Gastroesophageal sphincter (tissue), 4 donors: ENCODE measurements at regions not wholly inside any gene's neighbourhood (a gene's known extent, or its start where the extent isn't known, plus 50 kb on each side); places are given as distances from the start of the nearest gene placed in this dataset.

Experiments used
- ATAC-seq: fragments of 150-250 bp; one replicate; pipeline ENCODE4 v1.9.1; 2016; ENCODE audit warnings: mild to moderate bottlenecking, moderate library complexity
- H3K27ac ChIP-seq, 4 donors: fragments of 200-600 bp; sonication (generic) in 3 of 4; 1 replicate in 3 of 4; 2 replicates in 1 of 4; pipeline ENCODE4 v1.5.1; 2016 to 2019
- H3K27me3 ChIP-seq: fragments of 200-600 bp; sonication (generic); one replicate; pipeline ENCODE4 v1.5.1; 2019
- H3K36me3 ChIP-seq, 2 donors: fragments of 200-600 bp; sonication (generic); one replicate each; pipeline ENCODE4 v1.5.1; 2019; ENCODE audit warnings: control low read depth in 1 of 2
- H3K4me1 ChIP-seq, 3 donors: fragments of 200-600 bp; sonication (generic); 1 replicate in 2 of 3; 2 replicates in 1 of 3; pipeline ENCODE4 v1.5.1; 2016 to 2019; ENCODE audit warnings: control low read depth in 2 of 3
- H3K4me3 ChIP-seq, 2 donors: fragments of 200-600 bp; sonication (generic); one replicate each; pipeline ENCODE4 v1.5.1; 2019; ENCODE audit warnings: mild to moderate bottlenecking in 1 of 2, moderate library complexity in 1 of 2
- H3K9me3 ChIP-seq, 3 donors: fragments of 200-600 bp; sonication (generic); one replicate each; pipeline ENCODE4 v1.5.1; 2017 to 2019; ENCODE audit warnings: control low read depth in 2 of 3
- EP300 ChIP-seq: sonication (generic); formaldehyde crosslinking; IDR thresholded peaks from one replicate; pipeline ENCODE4 v1.6.1; 2017; ENCODE audit warnings: antibody characterized with exemption, mild to moderate bottlenecking
- POLR2A ChIP-seq, 2 donors: fragments of 450-650 bp; IDR thresholded peaks; one replicate each; pipeline ENCODE4 v1.6.1; 2017; ENCODE audit warnings: antibody characterized with exemption in 2 of 2, mild to moderate bottlenecking in 2 of 2, moderate library complexity in 1 of 2
- POLR2AphosphoS5 ChIP-seq: sonication (generic); formaldehyde crosslinking; IDR thresholded peaks from one replicate; pipeline ENCODE4 v1.6.1; 2017; ENCODE audit warnings: antibody characterized with exemption
- WGBS, 2 donors: methylation state at CpG; one replicate each; pipeline ENCODE4 v1.1.5; 2018; ENCODE audit warnings: low coverage in 1 of 2; 5-methylcytosine and 5-hydroxymethylcytosine counted together
- TF ChIP-seq, protein P1 (sequence below), 4 experiments: fragments of 200-600 bp in 2 of 4; fragments of 450-650 bp in 2 of 4; sonication (generic) in 1 of 4; IDR thresholded peaks; one replicate each; pipeline ENCODE4 v1.5.1; 2017 to 2019; ENCODE audit warnings: antibody characterized with exemption in 4 of 4, mild to moderate bottlenecking in 2 of 4, moderate library complexity in 2 of 4

GRCh38 chr15:67992411-67992810, 61.7 kb upstream of the PIAS1 start:
- no peak overlapping the region for H3K27ac ChIP-seq
- H3K27me3 ChIP-seq, result no peaks in the 10 kb centered on the region
- H3K9me3 ChIP-seq, result no peaks in the 10 kb centered on the region
- no peak overlapping the region for H3K4me3 ChIP-seq
- TF ChIP-seq POLR2AphosphoS5, result no peak
- TF ChIP-seq POLR2A (IDR thresholded peaks at IDR 0.05), result no peak
- no peak for TF ChIP-seq EP300
- TF ChIP-seq, protein P1, sequence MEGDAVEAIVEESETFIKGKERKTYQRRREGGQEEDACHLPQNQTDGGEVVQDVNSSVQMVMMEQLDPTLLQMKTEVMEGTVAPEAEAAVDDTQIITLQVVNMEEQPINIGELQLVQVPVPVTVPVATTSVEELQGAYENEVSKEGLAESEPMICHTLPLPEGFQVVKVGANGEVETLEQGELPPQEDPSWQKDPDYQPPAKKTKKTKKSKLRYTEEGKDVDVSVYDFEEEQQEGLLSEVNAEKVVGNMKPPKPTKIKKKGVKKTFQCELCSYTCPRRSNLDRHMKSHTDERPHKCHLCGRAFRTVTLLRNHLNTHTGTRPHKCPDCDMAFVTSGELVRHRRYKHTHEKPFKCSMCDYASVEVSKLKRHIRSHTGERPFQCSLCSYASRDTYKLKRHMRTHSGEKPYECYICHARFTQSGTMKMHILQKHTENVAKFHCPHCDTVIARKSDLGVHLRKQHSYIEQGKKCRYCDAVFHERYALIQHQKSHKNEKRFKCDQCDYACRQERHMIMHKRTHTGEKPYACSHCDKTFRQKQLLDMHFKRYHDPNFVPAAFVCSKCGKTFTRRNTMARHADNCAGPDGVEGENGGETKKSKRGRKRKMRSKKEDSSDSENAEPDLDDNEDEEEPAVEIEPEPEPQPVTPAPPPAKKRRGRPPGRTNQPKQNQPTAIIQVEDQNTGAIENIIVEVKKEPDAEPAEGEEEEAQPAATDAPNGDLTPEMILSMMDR (IDR thresholded peaks at IDR 0.05), result no peak
- 89 to 94% methylated on average over 5 of the region's 5 CpGs for WGBS, 2 donors
- no peaks in the 10 kb centered on the region for H3K4me1 ChIP-seq
- H3K36me3 ChIP-seq, result no peaks in the 10 kb centered on the region
- ATAC-seq, result no peak

GRCh38 chr15:67992834-67993233, 61.3 kb upstream of the PIAS1 start:
- H3K4me3 ChIP-seq, result no peak overlapping the region
- H3K9me3 ChIP-seq, result no peaks in the 10 kb centered on the region
- H3K27me3 ChIP-seq, result no peaks in the 10 kb centered on the region
- H3K27ac ChIP-seq, result no peak overlapping the region
- H3K36me3 ChIP-seq, result no peaks in the 10 kb centered on the region
- no CpG with 5 or more reads among the region's 2 CpGs for WGBS, 2 donors
- ATAC-seq, result no peak
- H3K4me1 ChIP-seq, result no peaks in the 10 kb centered on the region
- TF ChIP-seq POLR2A (IDR thresholded peaks at IDR 0.05) (no peak), POLR2AphosphoS5 (no peak), EP300 (no peak)
- TF ChIP-seq, protein P1 (IDR thresholded peaks at IDR 0.05), result no peak

DNA sequence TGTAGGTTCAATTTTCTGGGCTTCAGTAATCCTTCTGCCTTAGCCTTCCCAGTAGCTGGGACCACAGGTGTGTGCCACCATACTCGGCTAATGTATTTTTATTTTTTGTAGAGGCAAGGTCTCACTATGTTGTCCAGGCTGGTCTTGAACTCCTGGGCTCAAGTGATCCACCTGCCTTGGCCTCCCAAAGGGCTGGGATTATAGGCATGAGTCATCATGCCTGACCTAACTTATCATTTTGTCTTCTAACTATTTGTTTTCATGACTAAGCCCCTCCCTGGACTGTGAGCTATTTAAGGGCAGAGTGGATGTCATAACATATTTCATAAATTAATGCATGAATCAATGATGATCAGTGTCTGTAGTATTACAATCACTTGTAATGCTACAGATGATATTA, 56.1 kb upstream of the PIAS1 start:
- TF ChIP-seq POLR2AphosphoS5 (no peak), EP300 (no peak), POLR2A (IDR thresholded peaks at IDR 0.05) (no peak)
- TF ChIP-seq, protein P1 (IDR thresholded peaks at IDR 0.05), result no peak
- Histone ChIP-seq H3K4me1 (no peaks in the 10 kb centered on the region), H3K36me3 (no peaks in the 10 kb centered on the region), H3K27ac (no peak overlapping the region), H3K27me3 (no peaks in the 10 kb centered on the region), H3K9me3 (no peaks in the 10 kb centered on the region), H3K4me3 (no peak overlapping the region)
- ATAC-seq, result no peak
- 100% methylated on average over 1 of the region's 1 CpG; no CpG with 5 or more reads in 1 of the 2 donors for WGBS, 2 donors

DNA sequence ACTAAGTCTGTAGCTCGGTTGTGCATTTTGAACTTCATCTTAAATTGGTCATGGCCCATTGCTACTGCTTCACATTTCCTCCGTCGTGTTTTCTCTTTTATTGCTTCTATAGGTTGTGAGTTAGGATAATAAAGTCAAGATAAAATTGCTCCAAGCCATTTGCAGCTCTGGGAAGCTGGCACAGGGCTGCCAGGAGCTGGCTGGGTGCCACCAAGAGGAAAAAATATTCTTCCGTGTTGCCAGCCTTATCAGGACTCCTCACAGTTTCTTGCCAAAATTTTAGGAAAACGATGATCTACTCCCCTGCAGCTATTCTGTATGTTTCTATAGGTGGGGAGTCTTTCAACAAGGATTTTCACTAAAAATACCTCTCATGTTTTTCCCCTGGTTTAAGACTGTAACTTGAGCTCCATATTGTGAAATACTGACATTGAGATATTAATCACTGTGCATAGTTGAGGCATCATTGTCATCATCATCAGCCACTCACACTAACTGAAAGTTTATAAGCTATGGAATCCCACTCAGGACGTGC, 55.4 kb upstream of the PIAS1 start:
- Histone ChIP-seq H3K4me3 (no peak overlapping the region), H3K27me3 (no peaks in the 10 kb centered on the region), H3K4me1 (no peaks in the 10 kb centered on the region), H3K27ac (no peak overlapping the region), H3K36me3 (no peaks in the 10 kb centered on the region), H3K9me3 (no peaks in the 10 kb centered on the region)
- 40 to 52% methylated on average over 4 to 6 of the region's 6 CpGs for WGBS, 2 donors
- ATAC-seq, result no peak
- TF ChIP-seq POLR2A (IDR thresholded peaks at IDR 0.05) (no peak), EP300 (no peak), POLR2AphosphoS5 (no peak)
- TF ChIP-seq, protein P1 (IDR thresholded peaks at IDR 0.05), result no peak

GRCh38 chr15:67999320-68000100, 54.6 kb upstream of the PIAS1 start:
- no peak for TF ChIP-seq EP300
- no peak for TF ChIP-seq POLR2AphosphoS5
- TF ChIP-seq, protein P1 (IDR thresholded peaks at IDR 0.05), result no peak
- no peak for TF ChIP-seq POLR2A (IDR thresholded peaks at IDR 0.05)
- Histone ChIP-seq H3K27me3 (no peaks in the 10 kb centered on the region), H3K4me3 (no peak overlapping the region), H3K36me3 (no peaks in the 10 kb centered on the region), H3K9me3 (no peaks in the 10 kb centered on the region), H3K4me1 (no peaks in the 10 kb centered on the region), H3K27ac (no peak overlapping the region)
- 100% methylated on average over 1 to 3 of the region's 3 CpGs for WGBS, 2 donors
- no peak for ATAC-seq
